ENCODE measurements at regions not wholly inside any gene's neighbourhood (a gene's known extent, or its start where the extent isn't known, plus 50 kb on each side); places are given as distances from the start of the nearest gene placed in this dataset.

- no peak overlapping the region for H3K4me3 ChIP-seq (ENCODE audit: low read length)
- TF ChIP-seq CTCF (conservative IDR thresholded peaks at IDR 0.05; ENCODE audit: low read length) = no peak
- no peak for DNase-seq (ENCODE audit: low read depth)
Observed at GRCh38 chr1:194184974-194185373, 998.6 kb upstream of the B3GALT2 start.

- no peak for TF ChIP-seq CTCF (conservative IDR thresholded peaks at IDR 0.05; ENCODE audit: low read length)
- no peak for DNase-seq (ENCODE audit: low read depth)
- no peak overlapping the region for H3K4me3 ChIP-seq (ENCODE audit: low read length)
Observed at GRCh38 chr1:194184425-194184824, 998.0 kb upstream of the B3GALT2 start.

GRCh38 chr1:194181845-194182244 lies 995.4 kb upstream of the B3GALT2 start:
- no peak for DNase-seq (ENCODE audit: low read depth)
- TF ChIP-seq CTCF (conservative IDR thresholded peaks at IDR 0.05; ENCODE audit: low read length) = no peak
- no peak overlapping the region for H3K4me3 ChIP-seq (ENCODE audit: low read length)

GRCh38 chr1:194176212-194176611 lies 989.8 kb upstream of the B3GALT2 start:
- DNase-seq (ENCODE audit: low read depth) = no peak
- no peak overlapping the region for H3K4me3 ChIP-seq (ENCODE audit: low read length)
- TF ChIP-seq CTCF (conservative IDR thresholded peaks at IDR 0.05; ENCODE audit: low read length) = no peak

- DNase-seq (ENCODE audit: low read depth) = no peak
- TF ChIP-seq CTCF (conservative IDR thresholded peaks at IDR 0.05; ENCODE audit: low read length) = no peak
Observed at GRCh38 chr1:194175251-194175650, 988.8 kb upstream of the B3GALT2 start.

GRCh38 chr1:194174528-194174927 lies 988.1 kb upstream of the B3GALT2 start:
- H3K4me3 ChIP-seq (ENCODE audit: low read length) = no peak overlapping the region
- no peak for DNase-seq (ENCODE audit: low read depth)
- TF ChIP-seq CTCF (conservative IDR thresholded peaks at IDR 0.05; ENCODE audit: low read length) = no peak

More at GRCh38 chr1:194175251-194175650, 988.8 kb upstream of the B3GALT2 start:
- H3K4me3 ChIP-seq (ENCODE audit: low read length) = no peak overlapping the region

GRCh38 chr1:194171596-194171995 lies 985.2 kb upstream of the B3GALT2 start:
- no peak overlapping the region for H3K4me3 ChIP-seq (ENCODE audit: low read length)
- TF ChIP-seq CTCF (conservative IDR thresholded peaks at IDR 0.05; ENCODE audit: low read length) = no peak
- DNase-seq (ENCODE audit: low read depth) = no peak
